ENCODE measurements at regions not wholly inside any gene's neighbourhood (a gene's known extent, or its start where the extent isn't known, plus 50 kb on each side); places are given as distances from the start of the nearest gene placed in this dataset.
A peak's percentile ranks its signal among the peaks of the same experiment; 100 is the strongest.

- FAIRE-seq = no peak
Observed at GRCh38 chr9:81030027-81030426, 659.3 kb downstream of the TLE1 start.

GRCh38 chr9:81028504-81028903, 660.8 kb downstream of the TLE1 start:
- POLR2A ChIA-PET = no interaction called here
- 3% methylated on average over 4 of the region's 4 CpGs for WGBS (ENCODE audit: low lambda C conversion rate)
- DNase-seq (ENCODE audit: low spot score) (peak; percentile 18), FAIRE-seq (no peak), ATAC-seq (no peak)
- in situ Hi-C loops (cut with HindIII; ENCODE audit: extremely low pct_ligation_motif_present, low pct_unique_long_range_greater_than_20kb) = no loop called here
- Histone ChIP-seq H3K27me3 (ENCODE audit: control insufficient read depth in 1 of 2, insufficient read depth in 2 of 2, low read length in 2 of 2) (no peaks in the 10 kb centered on the region), H3K4me1 (ENCODE audit: insufficient read depth, low read length) (no peaks in the 10 kb centered on the region), H3K4me3 (replicated peaks in 1 of 3; ENCODE audit: insufficient read depth in 1 of 3, low read depth in 2 of 3, low read length in 3 of 3) (no peak overlapping the region), H3K27ac (ENCODE audit: extremely low read length, insufficient read depth, low read length) (no peak overlapping the region), H2AFZ (ENCODE audit: low read length) (no peak overlapping the region), H3K36me3 (replicated peaks in 1 of 2; ENCODE audit: control insufficient read depth in 1 of 2, insufficient read depth in 2 of 2, low read length in 2 of 2) (no peaks in the 10 kb centered on the region), H3K4me2 (ENCODE audit: low read depth, low read length) (no peak overlapping the region), H3K79me2 (ENCODE audit: insufficient read depth, low read length) (no peaks in the 10 kb centered on the region), H3K9me3 (ENCODE audit: low read length) (no peaks in the 10 kb centered on the region), H4K20me1 (ENCODE audit: insufficient read depth, low read length) (no peaks in the 10 kb centered on the region), H3K9ac (ENCODE audit: insufficient read depth, low read depth, low read length) (no peak overlapping the region)
- intact Hi-C loops (cut with micrococcal nuclease; ENCODE audit: unreplicated experiment) = no loop called here
- TF ChIP-seq ZNF160 (CRISPR knock-in tag; IDR thresholded peaks at IDR 0.05) = no peak
- TF ChIP-seq, protein P1, sequence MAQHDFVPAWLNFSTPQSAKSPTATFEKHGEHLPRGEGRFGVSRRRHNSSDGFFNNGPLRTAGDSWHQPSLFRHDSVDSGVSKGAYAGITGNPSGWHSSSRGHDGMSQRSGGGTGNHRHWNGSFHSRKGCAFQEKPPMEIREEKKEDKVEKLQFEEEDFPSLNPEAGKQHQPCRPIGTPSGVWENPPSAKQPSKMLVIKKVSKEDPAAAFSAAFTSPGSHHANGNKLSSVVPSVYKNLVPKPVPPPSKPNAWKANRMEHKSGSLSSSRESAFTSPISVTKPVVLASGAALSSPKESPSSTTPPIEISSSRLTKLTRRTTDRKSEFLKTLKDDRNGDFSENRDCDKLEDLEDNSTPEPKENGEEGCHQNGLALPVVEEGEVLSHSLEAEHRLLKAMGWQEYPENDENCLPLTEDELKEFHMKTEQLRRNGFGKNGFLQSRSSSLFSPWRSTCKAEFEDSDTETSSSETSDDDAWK (CRISPR knock-in tag; IDR thresholded peaks at IDR 0.05) = no peak
- BruUV-seq (replicated peaks) = no TSS peak
- CTCF ChIA-PET (ENCODE audit: low intra/inter-chr PET ratio, low total read pairs) = no interaction called here

More at GRCh38 chr9:81030027-81030426, 659.3 kb downstream of the TLE1 start:
- Histone ChIP-seq H3K27ac (ENCODE audit: extremely low read length, insufficient read depth, low read length) (no peak overlapping the region), H3K4me3 (replicated peaks in 1 of 3; ENCODE audit: insufficient read depth in 1 of 3, low read depth in 2 of 3, low read length in 3 of 3) (no peak overlapping the region), H3K4me2 (ENCODE audit: low read depth, low read length) (no peak overlapping the region), H3K27me3 (ENCODE audit: control insufficient read depth in 1 of 2, insufficient read depth in 2 of 2, low read length in 2 of 2) (no peaks in the 10 kb centered on the region), H3K9me3 (ENCODE audit: low read length) (no peaks in the 10 kb centered on the region), H3K4me1 (ENCODE audit: insufficient read depth, low read length) (no peaks in the 10 kb centered on the region), H4K20me1 (ENCODE audit: insufficient read depth, low read length) (no peaks in the 10 kb centered on the region), H2AFZ (ENCODE audit: low read length) (no peak overlapping the region), H3K36me3 (replicated peaks in 1 of 2; ENCODE audit: control insufficient read depth in 1 of 2, insufficient read depth in 2 of 2, low read length in 2 of 2) (no peaks in the 10 kb centered on the region), H3K79me2 (ENCODE audit: insufficient read depth, low read length) (no peaks in the 10 kb centered on the region), H3K9ac (ENCODE audit: insufficient read depth, low read depth, low read length) (no peak overlapping the region)
- no peak for ATAC-seq
- TF ChIP-seq SNAPC2 (CRISPR knock-in tag; IDR thresholded peaks at IDR 0.05) = no peak
- ChIA-PET CTCF (ENCODE audit: low intra/inter-chr PET ratio, low total read pairs) (no interaction called here), POLR2A (no interaction called here)
- DNase-seq (ENCODE audit: low spot score) = no peak
- no TSS peak for BruUV-seq (replicated peaks)
- in situ Hi-C loops (cut with HindIII; ENCODE audit: extremely low pct_ligation_motif_present, low pct_unique_long_range_greater_than_20kb) (no loop called here), intact Hi-C loops (cut with micrococcal nuclease; ENCODE audit: unreplicated experiment) (no loop called here)
